ENCODE measurements at regions not wholly inside any gene's neighbourhood (a gene's known extent, or its start where the extent isn't known, plus 50 kb on each side); places are given as distances from the start of the nearest gene placed in this dataset.
A peak's percentile ranks its signal among the peaks of the same experiment; 100 is the strongest.

- Histone ChIP-seq H3K4me1 (ENCODE audit: low read depth) (no peaks in the 10 kb centered on the region), H3K9me3 (no peaks in the 10 kb centered on the region), H3K36me3 (ENCODE audit: low read depth) (no peaks in the 10 kb centered on the region), H3K4me3 (no peak overlapping the region)
- ATAC-seq = no peak
- intact Hi-C loops (cut with DNase I, micrococcal nuclease) = no loop called here
- TF ChIP-seq CTCF (IDR thresholded peaks at IDR 0.05) = no peak
- no peak for DNase-seq
Observed at GRCh38 chr6:22020299-22021003, 276.4 kb downstream of the PRL start.

GRCh38 chr6:22021966-22022365, 274.9 kb downstream of the PRL start:
- intact Hi-C loops (cut with DNase I, micrococcal nuclease) = no loop called here
- ATAC-seq (no peak), DNase-seq (no peak)
- Histone ChIP-seq H3K4me3 (no peak overlapping the region), H3K9me3 (no peaks in the 10 kb centered on the region), H3K36me3 (ENCODE audit: low read depth) (no peaks in the 10 kb centered on the region), H3K4me1 (ENCODE audit: low read depth) (no peaks in the 10 kb centered on the region)
- TF ChIP-seq CTCF (IDR thresholded peaks at IDR 0.05) = no peak

GRCh38 chr6:22023937-22024336, 272.9 kb downstream of the PRL start:
- TF ChIP-seq CTCF (IDR thresholded peaks at IDR 0.05) = no peak
- Histone ChIP-seq H3K36me3 (ENCODE audit: low read depth) (no peaks in the 10 kb centered on the region), H3K4me1 (ENCODE audit: low read depth) (no peaks in the 10 kb centered on the region), H3K4me3 (no peak overlapping the region), H3K9me3 (no peaks in the 10 kb centered on the region)
- intact Hi-C loops (cut with DNase I, micrococcal nuclease) = no loop called here
- DNase-seq (no peak), ATAC-seq (no peak)

- TF ChIP-seq CTCF (IDR thresholded peaks at IDR 0.05) = no peak
- Histone ChIP-seq H3K36me3 (ENCODE audit: low read depth) (no peaks in the 10 kb centered on the region), H3K4me3 (no peak overlapping the region), H3K9me3 (no peaks in the 10 kb centered on the region), H3K4me1 (ENCODE audit: low read depth) (no peaks in the 10 kb centered on the region)
- ATAC-seq (no peak), DNase-seq (no peak)
- intact Hi-C loops (cut with DNase I, micrococcal nuclease) = no loop called here
Observed at GRCh38 chr6:22024973-22025467, 271.8 kb downstream of the PRL start.

- DNase-seq (peak in 1 of 3 donors; percentile 25), ATAC-seq (peak; percentile 28)
- intact Hi-C loops (cut with DNase I, micrococcal nuclease) = no loop called here
- H3K4me3 ChIP-seq = no peak overlapping the region
- no peaks in the 10 kb centered on the region for H3K4me1 ChIP-seq (ENCODE audit: low read depth)
- H3K9me3 ChIP-seq = no peaks in the 10 kb centered on the region
- no peaks in the 10 kb centered on the region for H3K36me3 ChIP-seq (ENCODE audit: low read depth)
- TF ChIP-seq CTCF (IDR thresholded peaks at IDR 0.05) = no peak
Observed at GRCh38 chr6:22025468-22026163, 271.2 kb downstream of the PRL start.
